NCI-H2227 treated with DMSO at 0.1 percent for 48 hours (cell line): ENCODE measurements at regions not wholly inside any gene's neighbourhood (a gene's known extent, or its start where the extent isn't known, plus 50 kb on each side); places are given as distances from the start of the nearest gene placed in this dataset.

Experiments
- DNase-seq: peaks from one replicate; lab custom pipeline; 2025; lab: John Stamatoyannopoulos, UW

GRCh38 chr18:39749154-39749553, 2183.6 kb upstream of the CELF4 start:
- DNase-seq: no peak

GRCh38 chr18:39748727-39749126, 2183.1 kb upstream of the CELF4 start:
- no peak for DNase-seq

- no peak for DNase-seq
Observed at GRCh38 chr18:39746201-39746600, 2180.6 kb upstream of the CELF4 start.

- DNase-seq: no peak
Observed at GRCh38 chr18:39743463-39743862, 2177.9 kb upstream of the CELF4 start.

GRCh38 chr18:39741755-39742466, 2176.3 kb upstream of the CELF4 start:
- peak; percentile 79 for DNase-seq

- DNase-seq: no peak
Observed at GRCh38 chr18:39737869-39738268, 2172.3 kb upstream of the CELF4 start.

- DNase-seq: no peak
Observed at GRCh38 chr18:39732918-39733317, 2167.3 kb upstream of the CELF4 start.

GRCh38 chr18:39730606-39731005, 2165.0 kb upstream of the CELF4 start:
- DNase-seq: no peak

GRCh38 chr18:39724652-39725051, 2159.1 kb upstream of the CELF4 start:
- DNase-seq: no peak

GRCh38 chr18:39721712-39722111, 2156.1 kb upstream of the CELF4 start:
- DNase-seq: no peak

GRCh38 chr18:39713961-39714360, 2148.4 kb upstream of the CELF4 start:
- DNase-seq: no peak

GRCh38 chr18:39711701-39712100, 2146.1 kb upstream of the CELF4 start:
- no peak for DNase-seq

GRCh38 chr18:39705362-39705761, 2139.8 kb upstream of the CELF4 start:
- no peak for DNase-seq

- no peak for DNase-seq
Observed at GRCh38 chr18:39702888-39703287, 2137.3 kb upstream of the CELF4 start.

GRCh38 chr18:39701839-39702238, 2136.2 kb upstream of the CELF4 start:
- DNase-seq: no peak

- peak; percentile 6 for DNase-seq
Observed at GRCh38 chr18:39701055-39701783, 2135.6 kb upstream of the CELF4 start.

- DNase-seq: no peak
Observed at GRCh38 chr18:39699340-39699964, 2133.9 kb upstream of the CELF4 start.

- no peak for DNase-seq
Observed at GRCh38 chr18:39698436-39698835, 2132.8 kb upstream of the CELF4 start.

GRCh38 chr18:39693359-39693758, 2127.8 kb upstream of the CELF4 start:
- DNase-seq: no peak

- no peak for DNase-seq
Observed at GRCh38 chr18:39692367-39693015, 2126.9 kb upstream of the CELF4 start.

- DNase-seq: no peak
Observed at GRCh38 chr18:39685303-39685902, 2119.8 kb upstream of the CELF4 start.

GRCh38 chr18:39681061-39681460, 2115.5 kb upstream of the CELF4 start:
- no peak for DNase-seq
